Ishikawa (cell line): ENCODE measurements at regions not wholly inside any gene's neighbourhood (a gene's known extent, or its start where the extent isn't known, plus 50 kb on each side); places are given as distances from the start of the nearest gene placed in this dataset.

Experiments used
- CEBPB ChIP-seq: IDR thresholded peaks from 2 replicates; pipeline ENCODE4 v1.6.1; 2012
- CREB1 ChIP-seq: IDR thresholded peaks from 2 replicates; pipeline ENCODE4 v1.6.1; 2012; ENCODE audit warnings: low read depth
- EGR1 ChIP-seq: IDR thresholded peaks from 2 replicates; pipeline ENCODE4 v1.6.1; 2012
- EP300 ChIP-seq: IDR thresholded peaks from 2 replicates; pipeline ENCODE4 v1.6.1; 2012; ENCODE audit warnings: borderline replicate concordance
- FOXM1 ChIP-seq: IDR thresholded peaks from 2 replicates; pipeline ENCODE4 v1.6.1; 2012; ENCODE audit warnings: low read depth, borderline replicate concordance
- MAX ChIP-seq: IDR thresholded peaks from 2 replicates; pipeline ENCODE4 v1.6.1; 2012
- NFIC ChIP-seq: IDR thresholded peaks from 2 replicates; pipeline ENCODE4 v1.6.1; 2012
- RAD21 ChIP-seq: IDR thresholded peaks from 2 replicates; pipeline ENCODE4 v1.6.1; 2012; ENCODE audit warnings: low read depth
- REST ChIP-seq: IDR thresholded peaks from 2 replicates; pipeline ENCODE4 v1.6.1; 2012; ENCODE audit warnings: low read depth, mild to moderate bottlenecking
- TAF1 ChIP-seq: IDR thresholded peaks from 2 replicates; pipeline ENCODE4 v1.6.1; 2012; ENCODE audit warnings: low read depth, mild to moderate bottlenecking
- TCF12 ChIP-seq: IDR thresholded peaks from 2 replicates; pipeline ENCODE4 v1.6.1; 2012; ENCODE audit warnings: low read depth
- TEAD4 ChIP-seq: IDR thresholded peaks from 2 replicates; pipeline ENCODE4 v1.6.1; 2012
- USF1 ChIP-seq: IDR thresholded peaks from 2 replicates; pipeline ENCODE4 v1.6.1; 2012
- YY1 ChIP-seq: IDR thresholded peaks from 2 replicates; pipeline ENCODE4 v1.6.1; 2012; ENCODE audit warnings: low read depth
- ZBTB7A ChIP-seq: IDR thresholded peaks from 2 replicates; pipeline ENCODE4 v1.6.1; 2012; ENCODE audit warnings: low read depth

- no peak for TF ChIP-seq NFIC
- no peak for TF ChIP-seq TCF12
- TF ChIP-seq MAX, result no peak
- no peak for TF ChIP-seq EGR1
- no peak for TF ChIP-seq REST
- TF ChIP-seq TAF1, result no peak
- no peak for TF ChIP-seq RAD21
- TF ChIP-seq USF1, result no peak
These were observed 327.3 kb downstream of the ADGRD1 start for GRCh38 chr12:131281016-131281415.

- TF ChIP-seq ZBTB7A (no peak), RAD21 (no peak), CEBPB (no peak)
These were observed 328.8 kb downstream of the ADGRD1 start for GRCh38 chr12:131282292-131283080.

GRCh38 chr12:131283191-131283861 lies 329.6 kb downstream of the ADGRD1 start:
- no peak for TF ChIP-seq TEAD4
- TF ChIP-seq YY1, result no peak
- no peak for TF ChIP-seq TAF1
- no peak for TF ChIP-seq EP300
- TF ChIP-seq EGR1, result no peak
- TF ChIP-seq FOXM1, result no peak
- TF ChIP-seq TCF12, result no peak
- TF ChIP-seq REST, result no peak
- no peak for TF ChIP-seq RAD21
- TF ChIP-seq CEBPB, result no peak
- no peak for TF ChIP-seq CREB1
- TF ChIP-seq MAX, result no peak
- TF ChIP-seq ZBTB7A, result no peak
- no peak for TF ChIP-seq USF1
- no peak for TF ChIP-seq NFIC

GRCh38 chr12:131287015-131287937 lies 333.6 kb downstream of the ADGRD1 start:
- TF ChIP-seq FOXM1 (no peak), USF1 (no peak), NFIC (no peak), RAD21 (no peak), EP300 (no peak), MAX (no peak), TAF1 (no peak), TEAD4 (no peak), YY1 (no peak), ZBTB7A (no peak), REST (no peak), CREB1 (no peak), EGR1 (no peak), CEBPB (no peak), TCF12 (no peak)
